ENCODE measurements at regions not wholly inside any gene's neighbourhood (a gene's known extent, or its start where the extent isn't known, plus 50 kb on each side); places are given as distances from the start of the nearest gene placed in this dataset.
"Not testable (repeated sequence)": the region's sequence is repeated elsewhere in the genome, so short reads cannot be mapped to it uniquely, and the experiment has no call there.

- H3K27ac Mint-ChIP-seq, result no peak overlapping the region
- DNase-seq (ENCODE audit: low spot score), result no peak
- no peak overlapping the region for H3K4me3 Mint-ChIP-seq (ENCODE audit: low read depth)
- no peaks in the 10 kb centered on the region for H3K9me3 Mint-ChIP-seq
- intact Hi-C loops (cut with micrococcal nuclease), result no loop called here
- peaks cover 9% of the 10 kb centered on the region for H3K27me3 Mint-ChIP-seq (ENCODE audit: low read depth)
- H3K4me1 Mint-ChIP-seq (ENCODE audit: low read depth), result peaks cover 14% of the 10 kb centered on the region
- H3K36me3 Mint-ChIP-seq (ENCODE audit: low read depth), result no peaks in the 10 kb centered on the region
Measured at GRCh38 chr4:155587766-155588165, 78.9 kb upstream of the GUCY1A1 start.

GRCh38 chr4:155582971-155583437, 83.6 kb upstream of the GUCY1A1 start:
- H3K4me1 Mint-ChIP-seq (ENCODE audit: low read depth), result peaks cover 21% of the 10 kb centered on the region
- H3K4me3 Mint-ChIP-seq (ENCODE audit: low read depth), result peak overlapping the region; percentile 4
- peaks cover 3% of the 10 kb centered on the region for H3K27me3 Mint-ChIP-seq (ENCODE audit: low read depth)
- intact Hi-C loops (cut with micrococcal nuclease), result loop anchor here (1.0 to 5.0 kb wide), 3 partner anchors 46 to 71 kb away; no protein-coding TSS in a partner anchor
- no peaks in the 10 kb centered on the region for H3K9me3 Mint-ChIP-seq
- H3K27ac Mint-ChIP-seq, result peak overlapping the region; percentile 50
- peak; percentile 10 for DNase-seq (ENCODE audit: low spot score)
- H3K36me3 Mint-ChIP-seq (ENCODE audit: low read depth), result no peaks in the 10 kb centered on the region

DNA sequence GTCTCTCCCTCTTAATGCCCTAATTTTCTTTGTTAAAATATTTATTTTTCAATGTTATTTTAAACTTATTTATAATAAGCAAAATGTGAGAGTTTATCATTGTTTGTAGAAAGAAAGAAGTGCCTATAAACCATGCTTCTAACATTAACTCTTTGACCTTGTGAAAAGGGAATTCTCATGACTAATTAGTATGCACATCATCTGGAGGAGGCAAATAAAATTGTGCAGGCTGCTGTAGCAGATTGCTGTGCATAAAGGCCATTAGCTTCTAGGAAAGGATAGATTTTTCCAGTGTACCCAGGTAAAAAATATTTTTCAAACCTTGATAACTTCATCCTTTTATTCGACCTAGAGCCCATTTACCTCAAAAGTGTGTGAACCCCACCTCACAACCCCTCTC, 84.6 kb upstream of the GUCY1A1 start:
- Mint-ChIP-seq H3K27me3 (ENCODE audit: low read depth) (no peaks in the 10 kb centered on the region), H3K9me3 (no peaks in the 10 kb centered on the region), H3K27ac (no peak overlapping the region), H3K4me3 (ENCODE audit: low read depth) (no peak overlapping the region), H3K36me3 (ENCODE audit: low read depth) (no peaks in the 10 kb centered on the region), H3K4me1 (ENCODE audit: low read depth) (peaks cover 21% of the 10 kb centered on the region)
- intact Hi-C loops (cut with micrococcal nuclease), result loop anchor here (5.0 kb wide), 1 partner anchor 70 kb away; no protein-coding TSS in a partner anchor
- DNase-seq (ENCODE audit: low spot score), result no peak

DNA sequence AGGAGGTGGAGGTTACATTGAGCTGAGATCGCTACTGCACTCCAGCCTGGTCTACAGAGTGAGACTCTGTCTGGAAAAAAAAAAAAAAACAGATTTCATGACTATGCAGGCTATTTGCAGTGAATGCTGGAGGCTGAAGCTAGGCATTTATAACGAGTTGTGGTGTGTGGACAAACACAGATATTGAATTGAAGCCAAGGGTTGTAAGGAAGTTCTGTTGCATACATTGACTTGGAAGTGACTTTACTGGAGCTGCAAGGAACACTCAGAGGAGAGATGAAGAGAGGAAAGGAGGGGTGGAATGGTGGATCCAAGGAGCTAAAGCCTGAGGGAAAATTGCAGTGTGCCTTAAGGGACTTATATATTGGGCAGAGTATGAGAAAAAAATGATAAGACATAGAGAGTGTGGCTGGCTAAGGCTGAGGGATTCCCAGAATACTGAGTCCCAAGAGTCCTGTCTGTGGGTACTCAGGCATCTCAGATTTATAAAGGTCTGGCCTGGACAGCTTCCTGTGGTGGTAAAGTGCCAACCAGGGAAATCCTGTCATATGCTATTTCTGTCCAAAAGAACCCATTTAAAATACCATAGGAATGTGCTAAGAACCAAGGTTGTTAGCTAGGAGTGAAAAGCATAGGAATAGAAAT, 87.8 kb upstream of the GUCY1A1 start:
- intact Hi-C loops (cut with micrococcal nuclease), result no loop called here
- Mint-ChIP-seq H3K36me3 (ENCODE audit: low read depth) (no peaks in the 10 kb centered on the region), H3K27me3 (ENCODE audit: low read depth) (peaks cover 5% of the 10 kb centered on the region), H3K9me3 (no peaks in the 10 kb centered on the region), H3K4me3 (ENCODE audit: low read depth) (no peak overlapping the region), H3K27ac (no peak overlapping the region), H3K4me1 (ENCODE audit: low read depth) (peaks cover 18% of the 10 kb centered on the region)
- DNase-seq (ENCODE audit: low spot score), result no peak

GRCh38 chr4:155578219-155578618, 88.4 kb upstream of the GUCY1A1 start:
- no peaks in the 10 kb centered on the region for H3K9me3 Mint-ChIP-seq
- no peak for DNase-seq (ENCODE audit: low spot score)
- H3K27me3 Mint-ChIP-seq (ENCODE audit: low read depth), result peaks cover 8% of the 10 kb centered on the region
- peaks cover 12% of the 10 kb centered on the region for H3K4me1 Mint-ChIP-seq (ENCODE audit: low read depth)
- no peaks in the 10 kb centered on the region for H3K36me3 Mint-ChIP-seq (ENCODE audit: low read depth)
- no peak overlapping the region for H3K27ac Mint-ChIP-seq
- intact Hi-C loops (cut with micrococcal nuclease), result no loop called here
- no peak overlapping the region for H3K4me3 Mint-ChIP-seq (ENCODE audit: low read depth)

DNA sequence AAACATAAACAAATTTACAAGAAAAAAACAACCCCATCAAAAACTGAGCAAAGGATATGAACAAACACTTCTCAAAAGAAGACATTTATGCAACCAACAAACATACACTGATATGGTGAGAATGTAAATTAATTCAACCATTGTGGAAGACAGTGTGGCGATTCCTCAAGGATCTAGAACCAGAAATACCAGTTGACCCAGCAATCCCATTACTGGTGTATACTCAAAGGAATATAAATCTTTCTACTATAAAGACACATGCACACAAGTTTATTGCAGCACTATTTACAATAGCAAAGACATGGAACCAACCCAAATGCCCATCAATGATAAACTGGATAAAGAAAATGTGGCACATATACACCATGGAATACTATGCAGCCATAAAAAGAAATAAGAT, 92.3 kb upstream of the GUCY1A1 start:
- H3K9me3 Mint-ChIP-seq; intact Hi-C loops (cut with micrococcal nuclease); DNase-seq (ENCODE audit: low spot score); H3K4me1 Mint-ChIP-seq (ENCODE audit: low read depth); H3K27ac Mint-ChIP-seq; H3K27me3 Mint-ChIP-seq (ENCODE audit: low read depth); H3K4me3 Mint-ChIP-seq (ENCODE audit: low read depth); H3K36me3 Mint-ChIP-seq (ENCODE audit: low read depth): not testable (repeated sequence)

GRCh38 chr4:155573126-155573525, 93.5 kb upstream of the GUCY1A1 start:
- Mint-ChIP-seq H3K27ac (no peak overlapping the region), H3K4me1 (ENCODE audit: low read depth) (peaks cover 5% of the 10 kb centered on the region), H3K4me3 (ENCODE audit: low read depth) (no peak overlapping the region), H3K27me3 (ENCODE audit: low read depth) (peaks cover 10% of the 10 kb centered on the region), H3K36me3 (ENCODE audit: low read depth) (no peaks in the 10 kb centered on the region), H3K9me3 (no peaks in the 10 kb centered on the region)
- intact Hi-C loops (cut with micrococcal nuclease), result no loop called here
- DNase-seq (ENCODE audit: low spot score), result no peak

DNA sequence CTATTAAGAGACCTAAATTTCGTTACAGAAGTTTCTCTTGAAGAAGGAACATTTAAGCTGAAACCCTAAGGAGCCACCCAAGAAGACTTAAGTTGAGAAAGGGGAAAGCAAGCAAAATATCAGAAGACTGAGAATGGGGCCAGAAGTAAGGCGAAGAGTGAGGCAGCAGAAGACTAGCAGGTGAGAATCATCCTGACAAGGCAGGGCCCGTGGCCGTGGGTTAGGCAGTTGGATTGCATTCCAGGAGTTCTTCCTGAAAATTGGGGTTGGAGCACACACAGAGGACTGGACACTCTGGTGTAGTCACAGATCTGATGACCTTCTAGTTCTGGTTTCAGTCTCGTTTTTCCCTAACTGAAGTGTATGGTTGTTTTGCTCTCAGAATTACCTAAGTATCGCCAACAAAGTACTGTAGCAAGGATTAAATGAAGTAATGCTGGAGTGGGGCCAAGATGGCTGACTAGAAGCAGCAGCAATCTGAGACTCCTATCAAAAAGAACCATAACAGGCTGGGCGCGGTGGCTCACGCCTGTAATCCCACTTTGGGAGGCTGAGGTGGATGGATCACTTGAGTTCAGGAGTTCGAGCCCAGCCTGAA, 94.4 kb upstream of the GUCY1A1 start:
- H3K4me3 Mint-ChIP-seq (ENCODE audit: low read depth), result no peak overlapping the region
- no peaks in the 10 kb centered on the region for H3K9me3 Mint-ChIP-seq
- no peaks in the 10 kb centered on the region for H3K36me3 Mint-ChIP-seq (ENCODE audit: low read depth)
- H3K27me3 Mint-ChIP-seq (ENCODE audit: low read depth), result peaks cover 10% of the 10 kb centered on the region
- intact Hi-C loops (cut with micrococcal nuclease), result no loop called here
- no peak for DNase-seq (ENCODE audit: low spot score)
- no peak overlapping the region for H3K27ac Mint-ChIP-seq
- peaks cover 5% of the 10 kb centered on the region for H3K4me1 Mint-ChIP-seq (ENCODE audit: low read depth)

DNA sequence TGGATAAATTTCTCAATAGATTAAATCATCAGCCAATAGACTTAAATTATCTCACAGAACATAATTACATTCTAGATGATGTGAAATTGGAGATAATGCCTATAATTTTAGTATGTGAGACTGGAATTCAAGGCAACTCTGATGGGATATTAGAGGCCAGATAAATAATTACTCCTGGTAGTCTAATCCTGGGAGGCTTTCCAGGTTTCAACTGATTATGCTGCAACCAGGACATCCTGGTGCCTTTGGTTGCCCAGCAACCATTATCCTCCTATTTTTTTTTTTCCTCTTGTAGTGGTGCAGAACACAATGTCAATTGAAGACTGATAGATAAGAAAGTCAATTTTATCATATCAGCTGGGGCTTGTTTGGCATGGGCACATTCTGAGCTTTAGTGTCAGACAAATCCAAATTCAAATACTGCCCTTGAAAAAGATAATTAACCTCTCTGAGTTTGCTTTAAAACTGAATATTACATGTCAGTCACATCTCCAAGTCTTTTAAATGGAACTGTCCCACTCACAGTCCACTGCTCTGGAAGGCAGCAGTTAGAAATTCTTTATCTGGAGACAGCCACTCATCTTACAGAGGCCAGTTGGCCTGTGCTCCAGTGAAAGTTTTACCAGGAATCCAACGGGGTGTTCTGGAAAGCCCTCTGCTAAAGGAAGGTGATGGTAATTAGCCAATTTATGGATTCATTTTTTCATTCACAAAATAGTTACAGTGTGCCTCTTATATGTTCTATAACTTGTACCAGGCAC, 95.3 kb upstream of the GUCY1A1 start:
- no peak for DNase-seq (ENCODE audit: low spot score)
- intact Hi-C loops (cut with micrococcal nuclease), result no loop called here
- H3K27me3 Mint-ChIP-seq (ENCODE audit: low read depth), result peaks cover 8% of the 10 kb centered on the region

DNA sequence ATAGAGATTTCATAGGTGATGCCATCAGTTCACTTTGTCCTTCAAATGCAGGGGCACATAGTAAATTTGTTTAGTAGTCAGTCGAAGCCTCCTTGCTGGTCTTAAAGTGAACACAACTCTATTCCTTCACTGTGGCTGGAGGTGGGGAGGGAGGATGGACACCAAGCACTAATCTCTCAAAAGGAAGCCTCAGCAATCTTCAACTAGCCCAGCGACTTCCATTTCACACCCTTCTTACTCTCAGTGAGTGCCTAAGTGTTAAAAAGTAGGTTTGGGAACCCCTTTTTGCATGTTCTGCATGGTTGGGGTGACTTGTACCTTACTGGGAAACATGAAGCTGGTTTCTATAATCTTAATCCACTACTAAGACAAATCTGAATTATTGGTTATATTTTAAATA, 96.0 kb upstream of the GUCY1A1 start:
- intact Hi-C loops (cut with micrococcal nuclease), result no loop called here
- H3K9me3 Mint-ChIP-seq, result no peaks in the 10 kb centered on the region
- H3K4me1 Mint-ChIP-seq (ENCODE audit: low read depth), result peaks cover 6% of the 10 kb centered on the region
- H3K36me3 Mint-ChIP-seq (ENCODE audit: low read depth), result no peaks in the 10 kb centered on the region
- DNase-seq (ENCODE audit: low spot score), result no peak
- H3K27me3 Mint-ChIP-seq (ENCODE audit: low read depth), result peaks cover 5% of the 10 kb centered on the region
- H3K4me3 Mint-ChIP-seq (ENCODE audit: low read depth), result no peak overlapping the region
- no peak overlapping the region for H3K27ac Mint-ChIP-seq

More for the DNA sequence above, 95.3 kb upstream of the GUCY1A1 start:
- Mint-ChIP-seq H3K36me3 (ENCODE audit: low read depth) (no peaks in the 10 kb centered on the region), H3K9me3 (no peaks in the 10 kb centered on the region), H3K27ac (no peak overlapping the region), H3K4me1 (ENCODE audit: low read depth) (peaks cover 6% of the 10 kb centered on the region), H3K4me3 (ENCODE audit: low read depth) (no peak overlapping the region)

DNA sequence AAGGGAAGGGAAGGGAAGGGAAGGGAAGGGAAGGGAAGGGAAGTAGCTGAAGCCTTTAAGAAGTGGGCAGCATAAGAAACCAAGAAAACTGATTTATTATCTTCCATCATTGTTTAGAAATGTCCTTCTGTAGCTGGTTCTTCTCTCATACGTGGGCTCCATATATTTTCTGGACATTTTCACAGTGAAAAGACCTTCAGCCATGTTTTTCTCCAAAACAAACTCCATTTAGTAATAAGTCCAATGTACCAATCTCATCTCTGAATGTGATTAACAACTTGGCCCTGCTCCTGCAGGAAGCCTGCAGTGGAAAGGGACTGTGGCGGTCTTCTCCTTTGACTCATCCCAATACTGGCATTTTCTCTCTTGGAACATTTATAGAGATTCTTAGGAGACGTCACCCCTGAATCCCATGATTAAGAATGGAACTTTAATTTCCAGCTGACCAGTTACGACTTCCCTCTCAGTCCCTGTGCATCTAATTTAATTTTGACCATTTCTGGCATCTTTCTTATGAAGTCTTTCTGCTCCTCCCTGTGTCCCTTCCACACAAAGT, 96.6 kb upstream of the GUCY1A1 start:
- Mint-ChIP-seq H3K27me3 (ENCODE audit: low read depth) (peaks cover 5% of the 10 kb centered on the region), H3K27ac (no peak overlapping the region), H3K36me3 (ENCODE audit: low read depth) (no peaks in the 10 kb centered on the region), H3K9me3 (no peaks in the 10 kb centered on the region), H3K4me3 (ENCODE audit: low read depth) (no peak overlapping the region), H3K4me1 (ENCODE audit: low read depth) (peaks cover 6% of the 10 kb centered on the region)
- DNase-seq (ENCODE audit: low spot score), result no peak
- intact Hi-C loops (cut with micrococcal nuclease), result no loop called here

GRCh38 chr4:155569471-155569870, 97.2 kb upstream of the GUCY1A1 start:
- H3K36me3 Mint-ChIP-seq (ENCODE audit: low read depth), result no peaks in the 10 kb centered on the region
- H3K27ac Mint-ChIP-seq, result no peak overlapping the region
- H3K4me1 Mint-ChIP-seq (ENCODE audit: low read depth), result peaks cover 6% of the 10 kb centered on the region
- intact Hi-C loops (cut with micrococcal nuclease), result no loop called here
- peaks cover 5% of the 10 kb centered on the region for H3K27me3 Mint-ChIP-seq (ENCODE audit: low read depth)
- H3K4me3 Mint-ChIP-seq (ENCODE audit: low read depth), result no peak overlapping the region
- no peak for DNase-seq (ENCODE audit: low spot score)
- H3K9me3 Mint-ChIP-seq, result no peaks in the 10 kb centered on the region
